ENCODE measurements at regions not wholly inside any gene's neighbourhood (a gene's known extent, or its start where the extent isn't known, plus 50 kb on each side); places are given as distances from the start of the nearest gene placed in this dataset.

DNA sequence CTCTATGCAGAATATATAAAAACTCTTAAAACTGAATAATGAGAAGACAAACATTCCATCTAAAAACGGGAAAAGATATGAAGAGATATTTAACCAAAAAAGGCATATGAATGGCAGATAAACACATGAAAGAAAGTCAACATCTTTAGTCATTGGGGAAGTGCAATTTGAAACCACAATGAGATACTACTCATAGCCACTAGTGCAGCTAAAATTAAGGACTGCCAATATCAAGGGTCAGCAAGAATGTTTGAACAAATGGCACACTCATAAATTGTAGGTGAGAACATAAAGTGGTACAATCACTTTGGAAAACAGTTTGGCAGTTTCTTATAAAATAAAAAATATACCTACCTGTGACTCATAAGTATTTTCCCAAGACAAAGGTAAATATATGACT is 534.9 kb upstream of the DIPK2B start:
- DNase-seq (ENCODE audit: low spot score) (no peak), FAIRE-seq (peak; percentile 37), ATAC-seq (no peak)
- Histone ChIP-seq H3K4me1 (ENCODE audit: insufficient read depth, low read length) (no peaks in the 10 kb centered on the region), H3K36me3 (replicated peaks in 1 of 2; ENCODE audit: control insufficient read depth in 1 of 2, insufficient read depth in 2 of 2, low read length in 2 of 2) (no peaks in the 10 kb centered on the region), H3K4me2 (ENCODE audit: low read depth, low read length) (no peak overlapping the region), H3K9ac (ENCODE audit: insufficient read depth, low read depth, low read length) (no peak overlapping the region), H3K27me3 (ENCODE audit: control insufficient read depth in 1 of 2, insufficient read depth in 2 of 2, low read length in 2 of 2) (no peaks in the 10 kb centered on the region; a peak in 1 of 5 replicates), H3K9me3 (ENCODE audit: low read length) (no peaks in the 10 kb centered on the region), H3K79me2 (ENCODE audit: insufficient read depth, low read length) (no peaks in the 10 kb centered on the region), H4K20me1 (ENCODE audit: insufficient read depth, low read length) (no peaks in the 10 kb centered on the region), H2AFZ (ENCODE audit: low read length) (no peak overlapping the region), H3K4me3 (replicated peaks in 1 of 3; ENCODE audit: insufficient read depth in 1 of 3, low read depth in 2 of 3, low read length in 3 of 3) (no peak overlapping the region), H3K27ac (ENCODE audit: extremely low read length, insufficient read depth, low read length) (no peak overlapping the region)
- 0% methylated on average over 1 of the region's 1 CpG for WGBS (ENCODE audit: low lambda C conversion rate)
- TF ChIP-seq ZNF7 (CRISPR knock-in tag; IDR thresholded peaks at IDR 0.05): peak; percentile 43; the same call in 1 of the 2 replicates
- TF ChIP-seq ZNF547 (CRISPR knock-in tag; IDR thresholded peaks at IDR 0.05): no peak
- no peak for TF ChIP-seq IRF2 (CRISPR knock-in tag; IDR thresholded peaks at IDR 0.05)
- ChIA-PET CTCF (ENCODE audit: low intra/inter-chr PET ratio, low total read pairs) (no interaction called here), POLR2A (no interaction called here)
- BruUV-seq (replicated peaks): no TSS peak
- intact Hi-C loops (cut with micrococcal nuclease; ENCODE audit: unreplicated experiment) (no loop called here), in situ Hi-C loops (cut with HindIII; ENCODE audit: extremely low pct_ligation_motif_present, low pct_unique_long_range_greater_than_20kb) (loop anchor here (25.0 kb wide), 1 partner anchor 423 kb away; no protein-coding TSS in a partner anchor)

DNA sequence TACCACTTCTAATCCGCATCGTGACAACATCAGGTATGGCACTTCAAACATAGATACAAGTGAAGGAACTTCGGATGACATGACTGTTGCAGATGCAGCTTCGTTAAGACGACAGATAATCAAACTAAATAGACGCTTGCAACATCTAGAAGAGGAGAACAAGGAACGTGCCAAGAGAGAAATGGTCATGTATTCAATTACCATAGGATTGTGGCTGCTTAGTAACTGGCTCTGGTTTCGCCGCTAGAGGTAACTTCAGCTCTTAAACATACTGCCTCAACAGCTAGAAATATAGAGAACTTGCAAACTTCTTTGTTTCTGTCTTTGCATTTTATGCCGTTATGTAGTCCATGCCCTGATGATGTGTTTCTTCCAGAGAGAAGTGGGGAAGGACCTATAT is 530.8 kb upstream of the DIPK2B start:
- Histone ChIP-seq H2AFZ (ENCODE audit: low read length) (no peak overlapping the region), H3K9me3 (ENCODE audit: low read length) (no peaks in the 10 kb centered on the region), H3K4me2 (ENCODE audit: low read depth, low read length) (no peak overlapping the region), H3K79me2 (ENCODE audit: insufficient read depth, low read length) (no peaks in the 10 kb centered on the region), H3K36me3 (replicated peaks in 1 of 2; ENCODE audit: control insufficient read depth in 1 of 2, insufficient read depth in 2 of 2, low read length in 2 of 2) (no peaks in the 10 kb centered on the region), H3K4me1 (ENCODE audit: insufficient read depth, low read length) (no peaks in the 10 kb centered on the region), H3K27me3 (ENCODE audit: control insufficient read depth in 1 of 2, insufficient read depth in 2 of 2, low read length in 2 of 2) (no peaks in the 10 kb centered on the region; a peak in 1 of 5 replicates), H3K27ac (ENCODE audit: extremely low read length, insufficient read depth, low read length) (no peak overlapping the region), H4K20me1 (ENCODE audit: insufficient read depth, low read length) (no peaks in the 10 kb centered on the region), H3K9ac (ENCODE audit: insufficient read depth, low read depth, low read length) (no peak overlapping the region), H3K4me3 (replicated peaks in 1 of 3; ENCODE audit: insufficient read depth in 1 of 3, low read depth in 2 of 3, low read length in 3 of 3) (no peak overlapping the region)
- POLR2A ChIA-PET: no interaction called here
- BruUV-seq (replicated peaks): no TSS peak
- DNase-seq (ENCODE audit: low spot score): no peak
- in situ Hi-C loops (cut with HindIII; ENCODE audit: extremely low pct_ligation_motif_present, low pct_unique_long_range_greater_than_20kb): loop anchor here (25.0 kb wide), 1 partner anchor 419 kb away; no protein-coding TSS in a partner anchor
- no peak for FAIRE-seq
- WGBS (ENCODE audit: low lambda C conversion rate): 35% methylated on average over 10 of the region's 10 CpGs
- TF ChIP-seq SPEN (CRISPR knock-in tag; IDR thresholded peaks at IDR 0.05; ENCODE audit: low read depth): no peak
- TF ChIP-seq, protein P1, sequence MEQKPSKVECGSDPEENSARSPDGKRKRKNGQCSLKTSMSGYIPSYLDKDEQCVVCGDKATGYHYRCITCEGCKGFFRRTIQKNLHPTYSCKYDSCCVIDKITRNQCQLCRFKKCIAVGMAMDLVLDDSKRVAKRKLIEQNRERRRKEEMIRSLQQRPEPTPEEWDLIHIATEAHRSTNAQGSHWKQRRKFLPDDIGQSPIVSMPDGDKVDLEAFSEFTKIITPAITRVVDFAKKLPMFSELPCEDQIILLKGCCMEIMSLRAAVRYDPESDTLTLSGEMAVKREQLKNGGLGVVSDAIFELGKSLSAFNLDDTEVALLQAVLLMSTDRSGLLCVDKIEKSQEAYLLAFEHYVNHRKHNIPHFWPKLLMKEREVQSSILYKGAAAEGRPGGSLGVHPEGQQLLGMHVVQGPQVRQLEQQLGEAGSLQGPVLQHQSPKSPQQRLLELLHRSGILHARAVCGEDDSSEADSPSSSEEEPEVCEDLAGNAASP (CRISPR knock-in tag; IDR thresholded peaks at IDR 0.05; ENCODE audit: borderline replicate concordance): no peak
- TF ChIP-seq PCBP1 (IDR thresholded peaks at IDR 0.05; ENCODE audit: borderline replicate concordance, low read depth, low read length): no peak
- no peak for TF ChIP-seq ZMAT3 (CRISPR knock-in tag; conservative IDR thresholded peaks at IDR 0.05)
- CTCF ChIA-PET (ENCODE audit: low intra/inter-chr PET ratio, low total read pairs): no interaction called here
- no peak for ATAC-seq
- intact Hi-C loops (cut with micrococcal nuclease; ENCODE audit: unreplicated experiment): no loop called here
